ENCODE measurements at regions not wholly inside any gene's neighbourhood (a gene's known extent, or its start where the extent isn't known, plus 50 kb on each side); places are given as distances from the start of the nearest gene placed in this dataset.

GRCh38 chr5:85517386-85517785 is 1100.4 kb upstream of the COX7C start:
- TF ChIP-seq CTCF (IDR thresholded peaks at IDR 0.05; ENCODE audit: low read depth, low read length, missing control alignments) = no peak
- H3K4me3 ChIP-seq (ENCODE audit: low read depth, low read length) = no peak overlapping the region
- in situ Hi-C loops (cut with HindIII; ENCODE audit: low sequenced_read_pairs) = no loop called here

GRCh38 chr5:85533341-85534047 is 1084.2 kb upstream of the COX7C start:
- DNase-seq (ENCODE audit: low read depth) = no peak
- in situ Hi-C loops (cut with HindIII; ENCODE audit: low sequenced_read_pairs) = no loop called here
- H3K4me3 ChIP-seq (ENCODE audit: low read depth, low read length) = no peak overlapping the region
- TF ChIP-seq CTCF (IDR thresholded peaks at IDR 0.05; ENCODE audit: low read depth, low read length, missing control alignments) = no peak

More at GRCh38 chr5:85517386-85517785, 1100.4 kb upstream of the COX7C start:
- DNase-seq (ENCODE audit: low read depth) = no peak

GRCh38 chr5:85538362-85538761 is 1079.4 kb upstream of the COX7C start:
- no peak for DNase-seq (ENCODE audit: low read depth)
- TF ChIP-seq CTCF (IDR thresholded peaks at IDR 0.05; ENCODE audit: low read depth, low read length, missing control alignments) = no peak
- in situ Hi-C loops (cut with HindIII; ENCODE audit: low sequenced_read_pairs) = no loop called here

GRCh38 chr5:85545129-85545528 is 1072.6 kb upstream of the COX7C start:
- no peak for DNase-seq (ENCODE audit: low read depth)
- in situ Hi-C loops (cut with HindIII; ENCODE audit: low sequenced_read_pairs) = no loop called here
- TF ChIP-seq CTCF (IDR thresholded peaks at IDR 0.05; ENCODE audit: low read depth, low read length, missing control alignments) = no peak
- no peak overlapping the region for H3K4me3 ChIP-seq (ENCODE audit: low read depth, low read length)

More at GRCh38 chr5:85538362-85538761, 1079.4 kb upstream of the COX7C start:
- H3K4me3 ChIP-seq (ENCODE audit: low read depth, low read length) = no peak overlapping the region

- no peak for TF ChIP-seq CTCF (IDR thresholded peaks at IDR 0.05; ENCODE audit: low read depth, low read length, missing control alignments)
- no peak for DNase-seq (ENCODE audit: low read depth)
- H3K4me3 ChIP-seq (ENCODE audit: low read depth, low read length) = no peak overlapping the region
- in situ Hi-C loops (cut with HindIII; ENCODE audit: low sequenced_read_pairs) = no loop called here
Measured at GRCh38 chr5:85549229-85549628, 1068.5 kb upstream of the COX7C start.

- no peak for TF ChIP-seq CTCF (IDR thresholded peaks at IDR 0.05; ENCODE audit: low read depth, low read length, missing control alignments)
- no peak for DNase-seq (ENCODE audit: low read depth)
- H3K4me3 ChIP-seq (ENCODE audit: low read depth, low read length) = no peak overlapping the region
- in situ Hi-C loops (cut with HindIII; ENCODE audit: low sequenced_read_pairs) = no loop called here
Measured at GRCh38 chr5:85549836-85550599, 1067.7 kb upstream of the COX7C start.
